OCI-LY1 (cell line): ENCODE measurements at regions not wholly inside any gene's neighbourhood (a gene's known extent, or its start where the extent isn't known, plus 50 kb on each side); places are given as distances from the start of the nearest gene placed in this dataset.

Experiments used
- CTCF ChIP-seq: fragments of 200-600 bp; sonication (generic), shearing (Covaris generic); IDR thresholded peaks from 2 replicates; pipeline ENCODE4 v1.5.1; 2017; ENCODE audit warnings: mild to moderate bottlenecking, antibody characterized with exemption, low read length, moderate library complexity, mixed read lengths
- EZH2 ChIP-seq: fragments of 200-600 bp; sonication (generic), shearing (Covaris generic); IDR thresholded peaks from 2 replicates; pipeline ENCODE4 v1.8.0; 2017; ENCODE audit warnings: borderline replicate concordance, mixed run types, mild to moderate bottlenecking, antibody characterized with exemption, low read length, moderate library complexity, mixed read lengths

- no peak for TF ChIP-seq CTCF
- TF ChIP-seq EZH2 = no peak
Measured at GRCh38 chr3:102036017-102036416, 186.7 kb downstream of the NFKBIZ start.
